ENCODE measurements at regions not wholly inside any gene's neighbourhood (a gene's known extent, or its start where the extent isn't known, plus 50 kb on each side); places are given as distances from the start of the nearest gene placed in this dataset.

- Histone ChIP-seq H3K9ac (ENCODE audit: low read length) (no peak overlapping the region), H3K9me3 (ENCODE audit: insufficient read depth, low read depth, low read length) (no peaks in the 10 kb centered on the region), H3K18ac (ENCODE audit: low read length) (no peak overlapping the region), H4K91ac (ENCODE audit: low read depth, low read length) (no peak overlapping the region), H3K4me1 (ENCODE audit: control insufficient read depth in 1 of 2, insufficient read depth in 2 of 2, low read length in 2 of 2) (no peaks in the 10 kb centered on the region), H3K4me3 (ENCODE audit: low read depth, low read length) (no peak overlapping the region), H3K4ac (ENCODE audit: low read depth, low read length) (no peak overlapping the region), H3K23ac (ENCODE audit: low read length) (no peak overlapping the region), H3K79me2 (ENCODE audit: control insufficient read depth, insufficient read depth, low read length, poor library complexity) (no peaks in the 10 kb centered on the region), H4K12ac (ENCODE audit: low read depth, low read length) (no peak overlapping the region), H3K36me3 (ENCODE audit: control insufficient read depth in 1 of 2, insufficient read depth in 2 of 2, low read length in 2 of 2) (no peaks in the 10 kb centered on the region), H3K14ac (ENCODE audit: low read length) (no peak overlapping the region), H3K4me2 (ENCODE audit: low read length) (no peak overlapping the region), H2AFZ (ENCODE audit: insufficient read depth, low read length, poor library complexity) (no peak overlapping the region), H3K79me1 (ENCODE audit: low read length) (no peaks in the 10 kb centered on the region), H3K27me3 (ENCODE audit: insufficient read depth, low read length) (no peaks in the 10 kb centered on the region), H2BK5ac (ENCODE audit: low read depth, low read length, poor library complexity) (no peak overlapping the region), H3K27ac (ENCODE audit: low read depth, low read length) (no peak overlapping the region), H2AK5ac (ENCODE audit: low read length) (no peak overlapping the region), H4K8ac (ENCODE audit: low read depth, low read length) (no peak overlapping the region), H2BK120ac (ENCODE audit: insufficient read depth, low read length, poor library complexity) (no peak overlapping the region), H2BK12ac (ENCODE audit: low read length) (no peak overlapping the region)
- DNase-seq: peak; percentile 24 to 81
- no CpG with 5 or more reads among the region's 9 CpGs for WGBS (ENCODE audit: extremely low coverage, insufficient coverage, insufficient read length)
These were observed 504.9 kb upstream of the SEMA6D start for GRCh38 chr15:47212222-47213010.

DNA sequence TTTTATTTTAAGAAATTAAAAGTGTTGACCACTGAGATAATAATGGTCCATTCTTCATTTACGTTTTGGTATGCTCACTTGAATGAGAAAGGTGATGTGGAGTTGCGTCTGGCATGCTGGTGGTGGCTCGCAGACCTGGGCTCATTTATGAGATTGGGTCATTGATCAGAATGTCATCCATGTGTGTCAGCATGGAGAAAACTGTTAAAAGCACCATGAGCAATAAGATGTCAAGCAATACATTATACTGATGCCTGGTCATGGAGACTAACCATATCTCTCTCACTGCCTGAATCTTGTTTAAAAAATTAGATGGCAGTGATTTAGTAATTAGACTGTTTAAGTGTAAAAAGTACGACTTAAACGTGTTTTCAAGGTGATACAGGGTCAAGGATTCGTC is 503.4 kb upstream of the SEMA6D start:
- H4K12ac ChIP-seq (ENCODE audit: low read depth, low read length): no peak overlapping the region
- no CpG with 5 or more reads among the region's 6 CpGs for WGBS (ENCODE audit: extremely low coverage, insufficient coverage, insufficient read length)
- no peak overlapping the region for H4K8ac ChIP-seq (ENCODE audit: low read depth, low read length)
- no peak overlapping the region for H3K14ac ChIP-seq (ENCODE audit: low read length)
- H2AFZ ChIP-seq (ENCODE audit: insufficient read depth, low read length, poor library complexity): no peak overlapping the region
- no peak overlapping the region for H3K4me3 ChIP-seq (ENCODE audit: low read depth, low read length)
- H3K9me3 ChIP-seq (ENCODE audit: insufficient read depth, low read depth, low read length): no peaks in the 10 kb centered on the region
- no peaks in the 10 kb centered on the region for H3K4me1 ChIP-seq (ENCODE audit: control insufficient read depth in 1 of 2, insufficient read depth in 2 of 2, low read length in 2 of 2)
- no peak overlapping the region for H3K23ac ChIP-seq (ENCODE audit: low read length)
- H3K27me3 ChIP-seq (ENCODE audit: insufficient read depth, low read length): no peaks in the 10 kb centered on the region
- DNase-seq: no peak
- no peak overlapping the region for H3K18ac ChIP-seq (ENCODE audit: low read length)
- H3K36me3 ChIP-seq (ENCODE audit: control insufficient read depth in 1 of 2, insufficient read depth in 2 of 2, low read length in 2 of 2): no peaks in the 10 kb centered on the region
- no peak overlapping the region for H2BK12ac ChIP-seq (ENCODE audit: low read length)
- no peak overlapping the region for H3K4ac ChIP-seq (ENCODE audit: low read depth, low read length)
- no peak overlapping the region for H4K91ac ChIP-seq (ENCODE audit: low read depth, low read length)
- no peak overlapping the region for H2AK5ac ChIP-seq (ENCODE audit: low read length)
- H3K79me2 ChIP-seq (ENCODE audit: control insufficient read depth, insufficient read depth, low read length, poor library complexity): no peaks in the 10 kb centered on the region
- no peak overlapping the region for H3K4me2 ChIP-seq (ENCODE audit: low read length)
- no peak overlapping the region for H3K27ac ChIP-seq (ENCODE audit: low read depth, low read length)
- no peak overlapping the region for H2BK5ac ChIP-seq (ENCODE audit: low read depth, low read length, poor library complexity)
- no peak overlapping the region for H3K9ac ChIP-seq (ENCODE audit: low read length)
- H3K79me1 ChIP-seq (ENCODE audit: low read length): no peaks in the 10 kb centered on the region
- H2BK120ac ChIP-seq (ENCODE audit: insufficient read depth, low read length, poor library complexity): no peak overlapping the region

GRCh38 chr15:47218295-47218694 is 499.0 kb upstream of the SEMA6D start:
- Histone ChIP-seq H3K9me3 (ENCODE audit: insufficient read depth, low read depth, low read length) (no peaks in the 10 kb centered on the region), H3K14ac (ENCODE audit: low read length) (no peak overlapping the region), H2AK5ac (ENCODE audit: low read length) (no peak overlapping the region), H2BK5ac (ENCODE audit: low read depth, low read length, poor library complexity) (no peak overlapping the region), H3K27me3 (ENCODE audit: insufficient read depth, low read length) (no peaks in the 10 kb centered on the region), H3K23ac (ENCODE audit: low read length) (no peak overlapping the region), H4K8ac (ENCODE audit: low read depth, low read length) (no peak overlapping the region), H2AFZ (ENCODE audit: insufficient read depth, low read length, poor library complexity) (no peak overlapping the region), H3K4ac (ENCODE audit: low read depth, low read length) (no peak overlapping the region), H3K79me2 (ENCODE audit: control insufficient read depth, insufficient read depth, low read length, poor library complexity) (no peaks in the 10 kb centered on the region), H3K18ac (ENCODE audit: low read length) (no peak overlapping the region), H4K12ac (ENCODE audit: low read depth, low read length) (no peak overlapping the region), H3K79me1 (ENCODE audit: low read length) (no peaks in the 10 kb centered on the region), H3K9ac (ENCODE audit: low read length) (no peak overlapping the region), H3K4me1 (ENCODE audit: control insufficient read depth in 1 of 2, insufficient read depth in 2 of 2, low read length in 2 of 2) (no peaks in the 10 kb centered on the region), H4K91ac (ENCODE audit: low read depth, low read length) (no peak overlapping the region), H2BK120ac (ENCODE audit: insufficient read depth, low read length, poor library complexity) (no peak overlapping the region), H3K4me2 (ENCODE audit: low read length) (no peak overlapping the region), H2BK12ac (ENCODE audit: low read length) (no peak overlapping the region), H3K4me3 (ENCODE audit: low read depth, low read length) (no peak overlapping the region), H3K27ac (ENCODE audit: low read depth, low read length) (no peak overlapping the region), H3K36me3 (ENCODE audit: control insufficient read depth in 1 of 2, insufficient read depth in 2 of 2, low read length in 2 of 2) (no peaks in the 10 kb centered on the region)
- DNase-seq: no peak
- no CpG with 5 or more reads among the region's 1 CpG for WGBS (ENCODE audit: extremely low coverage, insufficient coverage, insufficient read length)

- WGBS (ENCODE audit: extremely low coverage, insufficient coverage, insufficient read length): no CpG with 5 or more reads among the region's 1 CpG
These were observed 472.9 kb upstream of the SEMA6D start for GRCh38 chr15:47244361-47244760.

More at GRCh38 chr15:47244361-47244760, 472.9 kb upstream of the SEMA6D start:
- Histone ChIP-seq H3K79me1 (ENCODE audit: low read length) (no peaks in the 10 kb centered on the region), H3K4me2 (ENCODE audit: low read length) (no peak overlapping the region), H3K27me3 (ENCODE audit: insufficient read depth, low read length) (no peaks in the 10 kb centered on the region), H4K91ac (ENCODE audit: low read depth, low read length) (no peak overlapping the region), H3K79me2 (ENCODE audit: control insufficient read depth, insufficient read depth, low read length, poor library complexity) (no peaks in the 10 kb centered on the region), H3K14ac (ENCODE audit: low read length) (no peak overlapping the region), H4K12ac (ENCODE audit: low read depth, low read length) (no peak overlapping the region), H3K27ac (ENCODE audit: low read depth, low read length) (no peak overlapping the region), H2BK120ac (ENCODE audit: insufficient read depth, low read length, poor library complexity) (no peak overlapping the region), H3K4me1 (ENCODE audit: control insufficient read depth in 1 of 2, insufficient read depth in 2 of 2, low read length in 2 of 2) (peaks cover 4 to 5% of the 10 kb centered on the region in 2 experiments), H3K9me3 (ENCODE audit: insufficient read depth, low read depth, low read length) (no peaks in the 10 kb centered on the region), H3K9ac (ENCODE audit: low read length) (no peak overlapping the region), H2BK5ac (ENCODE audit: low read depth, low read length, poor library complexity) (no peak overlapping the region), H3K23ac (ENCODE audit: low read length) (no peak overlapping the region), H3K36me3 (ENCODE audit: control insufficient read depth in 1 of 2, insufficient read depth in 2 of 2, low read length in 2 of 2) (no peaks in the 10 kb centered on the region), H3K18ac (ENCODE audit: low read length) (no peak overlapping the region), H4K8ac (ENCODE audit: low read depth, low read length) (no peak overlapping the region), H3K4ac (ENCODE audit: low read depth, low read length) (no peak overlapping the region), H2BK12ac (ENCODE audit: low read length) (no peak overlapping the region), H3K4me3 (ENCODE audit: low read depth, low read length) (no peak overlapping the region), H2AFZ (ENCODE audit: insufficient read depth, low read length, poor library complexity) (no peak overlapping the region), H2AK5ac (ENCODE audit: low read length) (no peak overlapping the region)
- peak; percentile 6 to 55 for DNase-seq
